GM19043 (cell line): ENCODE measurements at regions not wholly inside any gene's neighbourhood (a gene's known extent, or its start where the extent isn't known, plus 50 kb on each side); places are given as distances from the start of the nearest gene placed in this dataset.

ENCODE experiments used
- ATAC-seq: cut with Tn5 transposase; IDR thresholded peaks from one replicate; pipeline ENCODE4 v1.9.1; 2021; ENCODE audit warnings: low read depth; ENCODE audit not compliant: unreplicated experiment

- no peak for ATAC-seq
These were observed 801.4 kb downstream of the FAM181B start for GRCh38 chr11:81932303-81932702.

- no peak for ATAC-seq
These were observed 813.5 kb downstream of the FAM181B start for GRCh38 chr11:81920205-81920604.

- ATAC-seq, result no peak
These were observed 817.2 kb downstream of the FAM181B start for GRCh38 chr11:81916451-81916850.

- ATAC-seq, result no peak
These were observed 818.6 kb downstream of the FAM181B start for GRCh38 chr11:81915045-81915444.

GRCh38 chr11:81913793-81914192 lies 819.9 kb downstream of the FAM181B start:
- ATAC-seq, result no peak

- ATAC-seq, result no peak
These were observed 825.7 kb downstream of the FAM181B start for GRCh38 chr11:81907996-81908395.

- no peak for ATAC-seq
These were observed 834.5 kb downstream of the FAM181B start for GRCh38 chr11:81899156-81899555.

GRCh38 chr11:81897639-81898038 lies 836.0 kb downstream of the FAM181B start:
- no peak for ATAC-seq

- ATAC-seq, result no peak
These were observed 838.4 kb downstream of the FAM181B start for GRCh38 chr11:81895258-81895657.

- ATAC-seq, result no peak
These were observed 840.7 kb downstream of the FAM181B start for GRCh38 chr11:81892770-81893635.

GRCh38 chr11:81888391-81888790 lies 845.3 kb downstream of the FAM181B start:
- ATAC-seq, result no peak

- no peak for ATAC-seq
These were observed 846.0 kb downstream of the FAM181B start for GRCh38 chr11:81887671-81888070.

GRCh38 chr11:81886406-81887075 lies 847.1 kb downstream of the FAM181B start:
- ATAC-seq, result no peak

- ATAC-seq, result peak; percentile 37
These were observed 859.0 kb downstream of the FAM181B start for GRCh38 chr11:81874635-81875034.

GRCh38 chr11:81870815-81871214 lies 862.8 kb downstream of the FAM181B start:
- no peak for ATAC-seq

GRCh38 chr11:81870066-81870412 lies 863.6 kb downstream of the FAM181B start:
- ATAC-seq, result peak; percentile 44

GRCh38 chr11:81869351-81870065 lies 864.2 kb downstream of the FAM181B start:
- peak; percentile 93 for ATAC-seq

- ATAC-seq, result no peak
These were observed 866.8 kb downstream of the FAM181B start for GRCh38 chr11:81866896-81867295.

- no peak for ATAC-seq
These were observed 876.3 kb downstream of the FAM181B start for GRCh38 chr11:81857386-81857785.

GRCh38 chr11:81853791-81854190 lies 879.9 kb downstream of the FAM181B start:
- ATAC-seq, result no peak

GRCh38 chr11:81852896-81853295 lies 880.8 kb downstream of the FAM181B start:
- ATAC-seq, result no peak
